Kidney (tissue), 13 donors: ENCODE measurements at regions not wholly inside any gene's neighbourhood (a gene's known extent, or its start where the extent isn't known, plus 50 kb on each side); places are given as distances from the start of the nearest gene placed in this dataset.

Experiments used
- DNase-seq, 5 donors: peaks; one replicate each; pipeline ENCODE4 v3.0.0-alpha.2; 2013 to 2020
- FAIRE-seq: peaks from 2 replicates; lab custom pipeline; 2012; peaks lifted over from hg19 to GRCh38; lab: Jason Lieb, UNC
- H3K27ac ChIP-seq, 2 donors: one replicate each; pipeline ENCODE4 v1.7.0; 2013; ENCODE audit warnings: low read depth in 2 of 2, low read length in 2 of 2, inconsistent platforms in 1 of 2
- H3K27me3 ChIP-seq: one replicate; pipeline ENCODE4 v1.7.1; 2013; ENCODE audit warnings: low read length, inconsistent platforms; ENCODE audit not compliant: control insufficient read depth, insufficient read depth
- H3K36me3 ChIP-seq, 3 donors: one replicate each; pipeline versions ENCODE4 v1.7.0 to v1.7.1; 2013; ENCODE audit warnings: low read length in 3 of 3, control low read depth in 1 of 3, inconsistent platforms in 1 of 3; ENCODE audit not compliant: insufficient read depth in 3 of 3, control insufficient read depth in 2 of 3
- H3K4me1 ChIP-seq, 3 donors: one replicate each; pipeline versions ENCODE4 v1.7.0 to v1.7.1; 2013; ENCODE audit warnings: low read length in 3 of 3, inconsistent platforms in 1 of 3, low read depth in 1 of 3; ENCODE audit not compliant: control insufficient read depth in 2 of 3, insufficient read depth in 2 of 3
- H3K4me3 ChIP-seq, 3 donors: one replicate each; pipeline versions ENCODE4 v1.7.0 to v1.8.1; 2013; ENCODE audit warnings: low read length in 3 of 3, control low read depth in 1 of 3, inconsistent platforms in 1 of 3
- H3K9ac ChIP-seq, 3 donors: one replicate each; pipeline versions ENCODE4 v1.7.0 to v1.7.1; 2013; ENCODE audit warnings: low read length in 3 of 3, control low read depth in 1 of 3, inconsistent platforms in 1 of 3
- H3K9me3 ChIP-seq, 3 donors: one replicate each; pipeline versions ENCODE4 v1.7.0 to v1.7.1; 2013; ENCODE audit warnings: low read length in 3 of 3, control low read depth in 1 of 3, inconsistent platforms in 1 of 3; ENCODE audit not compliant: control insufficient read depth in 2 of 3, insufficient read depth in 1 of 3
- CTCF ChIP-seq: IDR thresholded peaks from 3 replicates; pipeline ENCODE4 v1.5.1; 2012; ENCODE audit warnings: mild to moderate bottlenecking, moderate library complexity, borderline replicate concordance; ENCODE audit not compliant: insufficient read depth; ENCODE audit errors: extremely low read depth
- intact Hi-C: fragments of 100-400 bp; cut with DNase I; formaldehyde crosslinking; loops from one replicate; pipeline ENCODE4 v1.11.1; 2022
- donor health status: control.
- donor health status: control.
- donor health status: control.
- donor health status: control.
- donor health status: control.
- donor health status: DM: yes; HTN: yes; CAD: no.
- donor health status: Normal renal cell carcinoma (clear cell type).

DNA sequence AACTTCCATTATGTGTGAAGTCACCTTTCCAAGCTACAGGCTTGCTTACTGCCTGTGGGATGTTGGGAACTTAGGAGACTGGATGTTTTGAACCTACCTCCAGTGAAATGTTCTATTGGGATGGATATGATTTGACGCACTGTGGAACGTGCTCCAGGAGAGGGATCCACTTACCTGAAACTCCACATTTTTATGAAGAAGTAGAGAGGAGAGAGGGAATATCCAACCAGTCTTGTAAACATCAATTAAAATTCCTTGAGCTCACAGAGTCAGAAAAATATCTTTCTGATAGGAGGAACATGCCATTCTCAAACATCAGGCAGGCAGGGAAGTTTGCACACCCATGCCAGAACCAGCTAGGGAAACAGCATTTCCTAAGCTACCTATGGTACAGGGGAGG is 91.1 kb upstream of the MAOA start:
- Histone ChIP-seq H3K9ac (no peak overlapping the region), H3K9me3 (no peaks in the 10 kb centered on the region), H3K27ac (no peak overlapping the region), H3K4me1 (no peaks in the 10 kb centered on the region), H3K4me3 (no peak overlapping the region), H3K27me3 (no peaks in the 10 kb centered on the region), H3K36me3 (no peaks in the 10 kb centered on the region)
- FAIRE-seq: no peak
- intact Hi-C loops: no loop called here
- DNase-seq: no peak
- TF ChIP-seq CTCF: no peak

- intact Hi-C loops: no loop called here
- H3K27me3 ChIP-seq: no peaks in the 10 kb centered on the region
- no peak overlapping the region for H3K9ac ChIP-seq
- no peak overlapping the region for H3K4me3 ChIP-seq
- FAIRE-seq (no peak), DNase-seq (no peak)
- no peak overlapping the region for H3K27ac ChIP-seq
- H3K4me1 ChIP-seq: no peaks in the 10 kb centered on the region
- H3K9me3 ChIP-seq: no peaks in the 10 kb centered on the region
- TF ChIP-seq CTCF: no peak
- H3K36me3 ChIP-seq: no peaks in the 10 kb centered on the region
Measured at GRCh38 chrX:43566170-43566569, 89.9 kb upstream of the MAOA start.

DNA sequence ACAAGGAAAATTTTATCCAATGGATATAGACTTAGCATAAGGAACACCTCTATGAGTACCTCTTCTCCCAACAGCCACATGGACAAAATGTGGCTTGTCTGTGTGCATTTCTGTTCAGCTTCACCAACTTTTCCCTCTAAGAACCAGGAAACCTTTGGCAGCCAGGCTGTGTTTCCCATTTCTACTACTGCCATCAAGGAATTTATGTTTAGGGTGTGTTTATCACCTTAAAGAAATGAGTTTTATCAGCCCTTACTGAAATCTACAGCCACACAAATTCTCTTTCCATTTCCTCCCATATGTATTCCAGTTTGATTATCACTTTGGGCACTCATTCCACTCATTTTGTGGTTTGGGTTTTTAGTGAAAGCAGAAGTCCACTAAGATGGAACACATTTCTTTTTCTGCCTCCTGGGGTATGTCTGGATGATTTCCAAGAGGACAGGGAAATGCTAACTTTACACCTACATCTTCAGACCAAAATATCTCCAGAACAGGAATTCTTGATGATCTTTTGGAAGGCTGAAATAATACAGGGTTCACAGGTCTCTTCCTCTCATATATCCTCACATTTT is 82.6 kb upstream of the MAOA start:
- FAIRE-seq (no peak), DNase-seq (no peak)
- H3K27ac ChIP-seq: no peak overlapping the region
- intact Hi-C loops: no loop called here
- no peak overlapping the region for H3K9ac ChIP-seq
- H3K4me1 ChIP-seq: no peaks in the 10 kb centered on the region
- no peak for TF ChIP-seq CTCF
- H3K9me3 ChIP-seq: no peaks in the 10 kb centered on the region
- H3K27me3 ChIP-seq: no peaks in the 10 kb centered on the region
- no peaks in the 10 kb centered on the region for H3K36me3 ChIP-seq
- H3K4me3 ChIP-seq: no peak overlapping the region

GRCh38 chrX:43580621-43581020 is 75.5 kb upstream of the MAOA start:
- H3K4me3 ChIP-seq: no peak overlapping the region
- H3K36me3 ChIP-seq: no peaks in the 10 kb centered on the region
- peaks cover 3% of the 10 kb centered on the region for H3K27me3 ChIP-seq
- DNase-seq (no peak), FAIRE-seq (no peak)
- intact Hi-C loops: no loop called here
- no peaks in the 10 kb centered on the region for H3K9me3 ChIP-seq
- no peaks in the 10 kb centered on the region for H3K4me1 ChIP-seq
- no peak overlapping the region for H3K27ac ChIP-seq
- TF ChIP-seq CTCF: no peak
- H3K9ac ChIP-seq: no peak overlapping the region
